ENCODE measurements at regions not wholly inside any gene's neighbourhood (a gene's known extent, or its start where the extent isn't known, plus 50 kb on each side); places are given as distances from the start of the nearest gene placed in this dataset.

- CTCF ChIA-PET, result no interaction called here
- no peak for TF ChIP-seq CTCF (IDR thresholded peaks at IDR 0.05; ENCODE audit: unreplicated experiment)
- BruUV-seq (replicated peaks), result no TSS peak
These were observed 89.3 kb upstream of the PCBD1 start for GRCh38 chr10:70977625-70978024.

GRCh38 chr10:70978181-70978580 is 89.8 kb upstream of the PCBD1 start:
- no peak for DNase-seq
- H3K4me1 Mint-ChIP-seq (ENCODE audit: low read depth, unreplicated experiment), result no peaks in the 10 kb centered on the region
- H3K36me3 Mint-ChIP-seq (ENCODE audit: insufficient read depth, unreplicated experiment), result no peaks in the 10 kb centered on the region
- BruUV-seq (replicated peaks), result no TSS peak
- intact Hi-C loops (cut with micrococcal nuclease; ENCODE audit: unreplicated experiment), result no loop called here
- H3K27ac Mint-ChIP-seq (ENCODE audit: unreplicated experiment), result no peak overlapping the region
- no peaks in the 10 kb centered on the region for H3K9me3 Mint-ChIP-seq (ENCODE audit: low read depth, unreplicated experiment)
- H3K4me3 Mint-ChIP-seq (ENCODE audit: low read depth, unreplicated experiment), result no peak overlapping the region
- TF ChIP-seq CTCF (IDR thresholded peaks at IDR 0.05; ENCODE audit: unreplicated experiment), result no peak
- peaks cover 91% of the 10 kb centered on the region for H3K27me3 Mint-ChIP-seq (ENCODE audit: unreplicated experiment)
- CTCF ChIA-PET, result interaction anchor here (0.9 kb wide), 1 partner anchor 12 kb away, joined by 4 read pairs; no protein-coding TSS in a partner anchor

More at GRCh38 chr10:70977625-70978024, 89.3 kb upstream of the PCBD1 start:
- peaks cover 90% of the 10 kb centered on the region for H3K27me3 Mint-ChIP-seq (ENCODE audit: unreplicated experiment)
- H3K4me3 Mint-ChIP-seq (ENCODE audit: low read depth, unreplicated experiment), result no peak overlapping the region
- no peaks in the 10 kb centered on the region for H3K4me1 Mint-ChIP-seq (ENCODE audit: low read depth, unreplicated experiment)
- no peak for DNase-seq
- no peaks in the 10 kb centered on the region for H3K9me3 Mint-ChIP-seq (ENCODE audit: low read depth, unreplicated experiment)
- no peaks in the 10 kb centered on the region for H3K36me3 Mint-ChIP-seq (ENCODE audit: insufficient read depth, unreplicated experiment)
- H3K27ac Mint-ChIP-seq (ENCODE audit: unreplicated experiment), result no peak overlapping the region
- intact Hi-C loops (cut with micrococcal nuclease; ENCODE audit: unreplicated experiment), result no loop called here

GRCh38 chr10:70978816-70979480 is 90.6 kb upstream of the PCBD1 start:
- no peaks in the 10 kb centered on the region for H3K4me1 Mint-ChIP-seq (ENCODE audit: low read depth, unreplicated experiment)

GRCh38 chr10:70980687-70981086 is 92.3 kb upstream of the PCBD1 start:
- H3K4me1 Mint-ChIP-seq (ENCODE audit: low read depth, unreplicated experiment), result no peaks in the 10 kb centered on the region
- intact Hi-C loops (cut with micrococcal nuclease; ENCODE audit: unreplicated experiment), result no loop called here
- H3K36me3 Mint-ChIP-seq (ENCODE audit: insufficient read depth, unreplicated experiment), result no peaks in the 10 kb centered on the region
- DNase-seq, result no peak
- CTCF ChIA-PET, result no interaction called here
- no peak overlapping the region for H3K4me3 Mint-ChIP-seq (ENCODE audit: low read depth, unreplicated experiment)
- H3K9me3 Mint-ChIP-seq (ENCODE audit: low read depth, unreplicated experiment), result no peaks in the 10 kb centered on the region
- H3K27ac Mint-ChIP-seq (ENCODE audit: unreplicated experiment), result no peak overlapping the region
- no peak for TF ChIP-seq CTCF (IDR thresholded peaks at IDR 0.05; ENCODE audit: unreplicated experiment)
- H3K27me3 Mint-ChIP-seq (ENCODE audit: unreplicated experiment), result peaks cover 91% of the 10 kb centered on the region
- BruUV-seq (replicated peaks), result no TSS peak

More at GRCh38 chr10:70978816-70979480, 90.6 kb upstream of the PCBD1 start:
- no peak overlapping the region for H3K4me3 Mint-ChIP-seq (ENCODE audit: low read depth, unreplicated experiment)
- no peaks in the 10 kb centered on the region for H3K9me3 Mint-ChIP-seq (ENCODE audit: low read depth, unreplicated experiment)
- no peak for TF ChIP-seq CTCF (IDR thresholded peaks at IDR 0.05; ENCODE audit: unreplicated experiment)
- intact Hi-C loops (cut with micrococcal nuclease; ENCODE audit: unreplicated experiment), result no loop called here
- DNase-seq, result no peak
- no TSS peak for BruUV-seq (replicated peaks)
- CTCF ChIA-PET, result interaction anchor here (0.6 to 0.9 kb wide), 2 partner anchors 11 to 526 kb away, joined by 4 read pairs; no protein-coding TSS in a partner anchor
- no peak overlapping the region for H3K27ac Mint-ChIP-seq (ENCODE audit: unreplicated experiment)
- H3K36me3 Mint-ChIP-seq (ENCODE audit: insufficient read depth, unreplicated experiment), result no peaks in the 10 kb centered on the region
- peaks cover 91% of the 10 kb centered on the region for H3K27me3 Mint-ChIP-seq (ENCODE audit: unreplicated experiment)

All from Calu3 (cell line).